GM12878 (cell line): ENCODE measurements at regions not wholly inside any gene's neighbourhood (a gene's known extent, or its start where the extent isn't known, plus 50 kb on each side); places are given as distances from the start of the nearest gene placed in this dataset.

Experiments
- CREB1 ChIP-seq: IDR thresholded peaks from 2 replicates; pipeline ENCODE4 v1.6.1; 2012; ENCODE audit warnings: low read depth, mild to moderate bottlenecking, inconsistent platforms
- JUND ChIP-seq: IDR thresholded peaks from 2 replicates; pipeline ENCODE4 v1.6.1; 2012; ENCODE audit warnings: low read depth, mild to moderate bottlenecking, low read length, improper control_type of control experiment, moderate library complexity
- KAT2A ChIP-seq: conservative IDR thresholded peaks from 2 replicates; pipeline ENCODE4 v1.6.1; 2011; ENCODE audit warnings: low read depth, low read length; ENCODE audit not compliant: control insufficient read depth
- MTA3 ChIP-seq: IDR thresholded peaks from 2 replicates; pipeline ENCODE4 v1.6.1; 2012; ENCODE audit warnings: low read length, inconsistent platforms, borderline replicate concordance
- RAD21 ChIP-seq: IDR thresholded peaks from 2 replicates; pipeline ENCODE4 v1.6.1; 2011; ENCODE audit warnings: mild to moderate bottlenecking, low read depth, low read length, moderate library complexity; ENCODE audit not compliant: insufficient read depth
- ZNF24 ChIP-seq: fragments of 450-650 bp; IDR thresholded peaks from 2 replicates; pipeline ENCODE4 v1.6.1; 2017; ENCODE audit warnings: antibody characterized with exemption, mild to moderate bottlenecking
- TF ChIP-seq, protein P1 (sequence below), 3 experiments: IDR thresholded peaks in 2 of 3; conservative IDR thresholded peaks in 1 of 3; 2 replicates each; pipeline ENCODE4 v1.5.1; 2011; ENCODE audit warnings: low read depth in 3 of 3, low read length in 3 of 3, mild to moderate bottlenecking in 3 of 3, control low read depth in 2 of 3, moderate library complexity in 2 of 3, inconsistent platforms in 1 of 3, mixed read lengths in 1 of 3; ENCODE audit not compliant: control insufficient read depth in 2 of 3, insufficient read depth in 1 of 3; ENCODE audit errors: extremely low read depth in 1 of 3

DNA sequence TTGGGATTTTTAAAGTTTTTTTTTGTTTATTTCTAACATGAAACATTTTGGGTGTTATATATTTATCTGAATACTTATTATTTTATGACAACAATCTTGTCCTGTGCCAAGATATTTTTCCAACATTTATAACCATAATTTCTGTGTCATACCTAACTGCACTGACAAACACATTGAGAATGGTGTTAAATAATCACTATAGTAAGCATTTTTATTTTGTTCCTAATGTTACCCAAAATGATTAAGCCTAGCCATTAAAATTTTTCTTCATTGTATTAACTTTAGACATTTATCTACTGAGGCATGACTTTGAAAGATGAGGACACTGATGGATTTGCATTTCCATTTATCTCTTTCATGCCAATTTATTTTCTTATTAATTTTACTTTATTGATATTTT, 91.6 kb upstream of the STK32A start:
- TF ChIP-seq MTA3 (no peak), ZNF24 (no peak), CREB1 (no peak), RAD21 (no peak), KAT2A (no peak), JUND (no peak)
- TF ChIP-seq, protein P1, sequence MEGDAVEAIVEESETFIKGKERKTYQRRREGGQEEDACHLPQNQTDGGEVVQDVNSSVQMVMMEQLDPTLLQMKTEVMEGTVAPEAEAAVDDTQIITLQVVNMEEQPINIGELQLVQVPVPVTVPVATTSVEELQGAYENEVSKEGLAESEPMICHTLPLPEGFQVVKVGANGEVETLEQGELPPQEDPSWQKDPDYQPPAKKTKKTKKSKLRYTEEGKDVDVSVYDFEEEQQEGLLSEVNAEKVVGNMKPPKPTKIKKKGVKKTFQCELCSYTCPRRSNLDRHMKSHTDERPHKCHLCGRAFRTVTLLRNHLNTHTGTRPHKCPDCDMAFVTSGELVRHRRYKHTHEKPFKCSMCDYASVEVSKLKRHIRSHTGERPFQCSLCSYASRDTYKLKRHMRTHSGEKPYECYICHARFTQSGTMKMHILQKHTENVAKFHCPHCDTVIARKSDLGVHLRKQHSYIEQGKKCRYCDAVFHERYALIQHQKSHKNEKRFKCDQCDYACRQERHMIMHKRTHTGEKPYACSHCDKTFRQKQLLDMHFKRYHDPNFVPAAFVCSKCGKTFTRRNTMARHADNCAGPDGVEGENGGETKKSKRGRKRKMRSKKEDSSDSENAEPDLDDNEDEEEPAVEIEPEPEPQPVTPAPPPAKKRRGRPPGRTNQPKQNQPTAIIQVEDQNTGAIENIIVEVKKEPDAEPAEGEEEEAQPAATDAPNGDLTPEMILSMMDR (IDR thresholded peaks at IDR 0.05 in 2 of 3, conservative IDR thresholded peaks at IDR 0.05 in 1 of 3; ENCODE audit: control insufficient read depth in 2 of 3, extremely low read depth in 1 of 3, insufficient read depth in 1 of 3, low read depth in 3 of 3, low read length in 3 of 3), result no peak
